GM04504 (cell line): ENCODE measurements at regions not wholly inside any gene's neighbourhood (a gene's known extent, or its start where the extent isn't known, plus 50 kb on each side); places are given as distances from the start of the nearest gene placed in this dataset.

Source experiments
- DNase-seq: peaks from one replicate; pipeline ENCODE4 v3.0.0-alpha.2; 2012; ENCODE audit warnings: low read depth

GRCh38 chr6:163695414-163695864 lies 280.9 kb downstream of the QKI start:
- DNase-seq: no peak

GRCh38 chr6:163694988-163695398 lies 280.5 kb downstream of the QKI start:
- DNase-seq: no peak

DNA sequence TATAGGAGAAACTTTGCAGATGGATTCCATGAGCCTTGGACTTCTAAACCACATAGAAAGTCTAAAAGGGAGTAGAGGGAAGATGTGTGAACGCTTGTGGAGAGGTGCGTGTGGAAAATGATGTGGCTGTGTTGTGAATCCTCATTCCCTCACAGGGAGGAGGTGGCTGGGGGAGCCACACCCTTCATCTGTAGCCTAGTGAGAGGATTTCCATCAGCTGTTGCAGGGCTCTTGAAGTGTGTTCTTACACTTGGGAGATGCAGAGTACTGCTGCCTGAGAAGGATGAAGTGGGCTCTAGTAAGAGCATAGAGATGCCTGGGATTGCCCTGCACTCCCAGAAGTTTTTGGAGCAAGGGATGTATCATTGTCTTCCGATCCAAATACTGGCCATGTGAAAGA lies 279.6 kb downstream of the QKI start:
- DNase-seq: no peak

- DNase-seq: no peak
These were observed 276.5 kb downstream of the QKI start for GRCh38 chr6:163691049-163691448.

DNA sequence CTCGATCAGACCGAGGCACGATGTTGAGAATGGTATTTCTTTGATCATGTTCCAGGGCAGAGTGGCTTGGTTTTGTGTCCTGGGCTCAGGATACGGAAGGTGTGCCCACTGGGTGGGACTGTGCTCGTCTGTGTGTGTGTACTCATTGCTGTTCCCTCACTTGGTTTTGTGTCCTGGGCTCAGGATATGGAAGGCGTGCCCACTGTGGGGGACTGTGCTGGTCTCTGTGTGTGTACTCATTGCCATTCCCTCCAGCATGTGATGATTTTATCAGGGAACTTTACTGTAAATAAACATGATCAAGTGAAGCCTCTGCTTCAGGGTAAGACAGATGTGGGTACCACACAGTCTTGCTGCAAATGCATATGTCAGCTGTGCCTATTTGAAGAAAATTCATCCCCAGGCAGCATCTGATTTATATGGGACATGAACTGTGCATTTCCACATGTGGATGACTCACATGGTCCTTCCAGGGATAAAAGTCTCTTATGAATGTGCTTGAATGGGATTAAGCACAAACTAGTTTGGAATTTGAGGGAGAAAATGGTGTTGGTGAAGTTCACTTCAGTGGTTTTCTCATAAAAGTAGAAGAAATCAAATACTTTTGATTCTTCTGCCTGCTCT lies 274.3 kb downstream of the QKI start:
- DNase-seq: no peak

DNA sequence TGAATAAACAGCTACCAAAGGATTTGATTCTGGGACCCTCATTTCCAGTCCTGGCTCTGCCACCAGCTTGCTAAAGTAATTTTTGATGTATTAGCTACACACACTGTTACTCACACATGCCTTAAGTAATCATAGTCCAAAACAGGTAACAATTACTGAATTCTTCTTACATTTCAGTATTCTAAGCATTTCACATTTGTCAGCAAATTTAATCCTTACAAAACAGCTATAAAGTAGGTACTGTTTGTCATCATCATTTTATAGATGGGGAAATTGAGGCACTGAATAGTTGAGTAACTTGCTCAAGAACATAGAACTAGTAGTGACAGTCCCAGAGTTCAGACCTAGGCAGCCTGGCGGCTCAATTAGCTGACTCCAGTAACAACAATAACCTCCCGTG lies 272.6 kb downstream of the QKI start:
- DNase-seq: no peak

DNA sequence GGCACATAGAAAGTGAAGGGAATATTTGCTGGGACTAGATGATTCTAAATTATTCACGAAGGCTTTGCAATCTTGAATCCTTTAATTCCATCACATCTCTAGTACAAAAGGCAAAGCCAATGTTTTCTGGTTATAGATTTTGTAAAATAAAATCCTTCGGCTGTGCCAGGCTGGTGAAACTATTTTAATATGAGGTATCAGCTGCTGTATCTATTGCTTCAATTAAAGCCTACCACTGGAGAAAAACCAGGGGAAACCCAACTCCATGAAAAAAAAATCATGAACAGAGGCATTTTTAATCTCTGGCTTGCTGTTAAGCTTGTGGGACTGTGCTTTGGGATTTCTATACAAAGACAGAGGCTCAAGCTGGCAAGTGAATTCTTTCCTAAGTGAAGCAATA lies 271.8 kb downstream of the QKI start:
- DNase-seq: no peak

DNA sequence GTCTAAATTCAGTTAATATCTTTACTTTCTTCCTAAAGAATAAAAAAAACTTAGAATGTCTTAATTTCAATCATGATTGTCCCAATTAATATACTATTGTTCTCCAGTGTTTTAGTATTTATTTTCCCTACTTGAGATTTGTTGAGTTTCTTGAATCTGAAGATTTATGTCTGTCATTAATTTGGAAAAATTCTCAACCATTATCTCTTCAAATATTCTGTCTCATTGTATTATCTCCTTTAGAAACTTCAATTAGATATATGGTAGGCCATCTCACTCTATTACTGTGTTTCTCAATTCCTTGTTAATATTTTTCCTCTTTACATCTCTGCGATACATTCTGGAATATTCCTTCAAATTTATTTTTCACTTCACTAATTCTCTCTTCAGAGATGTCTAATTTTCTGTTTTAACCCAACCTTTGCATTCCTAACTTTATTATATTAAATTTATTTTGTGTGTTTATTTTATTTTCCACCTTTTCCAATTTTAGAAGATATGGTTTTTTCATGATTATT lies 268.6 kb downstream of the QKI start:
- no peak for DNase-seq

GRCh38 chr6:163679753-163680152 lies 265.2 kb downstream of the QKI start:
- DNase-seq: no peak

- no peak for DNase-seq
These were observed 264.6 kb downstream of the QKI start for GRCh38 chr6:163679012-163679660.

DNA sequence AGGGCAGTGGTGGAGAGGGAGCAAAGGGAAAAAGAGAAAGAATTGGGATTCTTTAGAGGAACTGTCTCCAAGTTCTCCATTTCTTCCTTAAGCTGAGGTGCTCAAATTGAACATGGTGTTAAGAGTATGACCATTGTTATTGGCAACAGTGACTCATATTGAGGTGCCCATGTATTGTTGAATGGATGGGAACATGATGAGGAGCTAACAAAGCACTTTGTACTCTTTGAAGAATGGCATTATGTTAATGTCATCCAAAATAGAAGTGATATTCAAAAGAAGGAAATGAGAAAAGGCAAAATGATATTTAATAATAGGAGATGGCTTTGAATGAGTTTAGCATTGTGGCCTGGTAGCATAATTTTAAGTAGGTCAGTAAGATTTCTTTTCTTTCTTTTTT lies 261.1 kb downstream of the QKI start:
- no peak for DNase-seq

- no peak for DNase-seq
These were observed 258.2 kb downstream of the QKI start for GRCh38 chr6:163672710-163673109.

GRCh38 chr6:163671791-163672190 lies 257.3 kb downstream of the QKI start:
- DNase-seq: no peak

DNA sequence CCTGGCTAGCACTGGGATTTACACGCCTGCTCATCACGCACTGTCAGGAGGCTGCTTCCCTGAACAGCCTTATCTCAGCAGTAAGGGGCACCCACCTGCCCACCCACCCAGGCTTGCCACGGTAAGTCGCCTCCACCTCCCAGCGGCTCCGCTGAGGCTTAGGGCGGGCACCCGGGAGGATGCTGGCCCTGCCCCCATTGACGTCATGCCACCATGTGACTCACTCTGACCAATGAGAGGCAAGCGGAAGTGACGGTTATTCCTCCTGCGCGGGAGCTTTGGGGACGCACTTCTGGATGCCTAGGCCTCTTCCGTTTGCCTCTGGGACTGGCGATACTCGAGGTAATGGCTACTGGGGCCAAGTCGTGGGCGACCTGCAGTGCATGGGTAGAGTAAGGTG lies 256.8 kb downstream of the QKI start:
- DNase-seq: no peak

DNA sequence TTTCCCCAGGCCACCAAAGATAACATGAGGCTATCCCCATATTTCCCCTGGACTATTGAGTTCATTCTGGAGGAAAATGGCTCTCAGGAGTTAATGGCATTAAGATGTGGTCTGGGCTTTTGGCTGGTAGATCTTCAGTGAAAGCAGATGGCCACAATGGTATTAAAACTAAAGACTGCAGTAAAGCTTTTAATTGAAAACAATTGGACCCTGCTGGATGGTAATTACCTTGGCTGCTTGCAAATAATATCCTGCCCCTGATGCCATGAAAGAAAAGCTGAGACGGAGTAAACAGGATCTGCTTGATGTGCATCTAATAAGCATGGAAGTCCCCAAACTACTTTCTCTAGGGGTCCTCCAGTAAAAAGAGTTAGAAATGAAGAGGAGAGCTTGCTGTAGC lies 255.8 kb downstream of the QKI start:
- DNase-seq: no peak

DNA sequence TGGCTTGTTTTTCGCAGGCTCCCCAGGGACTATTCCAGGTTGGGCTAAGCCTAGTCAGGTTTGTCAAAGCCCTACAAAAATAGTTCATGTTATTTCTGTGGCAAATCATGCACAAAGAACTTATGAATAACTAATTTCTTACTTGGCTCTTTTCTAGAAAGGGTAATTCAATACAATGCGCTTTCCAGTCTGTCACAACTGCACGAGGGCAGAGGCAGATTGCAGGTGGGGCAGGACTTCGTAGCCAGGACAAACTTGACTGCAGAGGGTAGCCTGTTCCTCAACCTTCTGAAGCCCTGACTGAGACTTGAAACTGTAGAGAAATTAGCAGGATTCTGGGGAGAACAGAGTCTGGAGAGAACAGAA lies 253.5 kb downstream of the QKI start:
- no peak for DNase-seq

DNA sequence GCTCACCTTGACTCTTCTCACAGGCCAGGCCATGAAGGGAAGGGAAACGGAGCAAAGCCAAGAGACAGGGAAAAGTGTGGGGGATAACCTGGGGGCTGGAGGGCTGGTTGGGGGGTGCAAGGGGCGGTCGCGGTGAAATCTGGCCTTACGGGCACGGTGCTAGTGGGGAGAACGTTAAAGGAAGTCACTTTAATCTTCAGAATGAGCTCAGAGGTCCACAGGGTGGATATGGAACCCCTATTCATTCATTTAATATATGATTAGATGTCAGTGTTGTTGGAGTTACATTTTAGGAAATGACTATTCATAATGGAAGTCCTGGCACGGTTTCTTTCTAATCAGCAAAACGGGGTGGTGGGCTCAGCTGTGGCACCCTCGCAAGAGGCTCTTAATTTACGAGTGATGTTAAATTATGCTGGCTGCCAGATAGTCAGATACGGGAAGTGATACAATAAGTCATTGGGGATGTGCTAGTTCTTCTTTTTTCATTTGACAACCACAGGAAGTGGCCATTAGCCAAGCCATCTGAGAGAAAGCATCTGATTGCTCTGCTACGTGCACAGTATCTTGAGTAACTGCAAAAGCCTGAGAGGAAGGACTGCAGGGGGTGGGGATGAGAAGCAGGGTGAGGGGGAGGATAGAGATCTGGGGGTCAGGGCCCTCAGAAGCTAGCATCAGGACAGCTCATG lies 253.0 kb downstream of the QKI start:
- DNase-seq: no peak

- no peak for DNase-seq
These were observed 250.9 kb downstream of the QKI start for GRCh38 chr6:163665464-163665863.

GRCh38 chr6:163663575-163663974 lies 249.1 kb downstream of the QKI start:
- DNase-seq: no peak

DNA sequence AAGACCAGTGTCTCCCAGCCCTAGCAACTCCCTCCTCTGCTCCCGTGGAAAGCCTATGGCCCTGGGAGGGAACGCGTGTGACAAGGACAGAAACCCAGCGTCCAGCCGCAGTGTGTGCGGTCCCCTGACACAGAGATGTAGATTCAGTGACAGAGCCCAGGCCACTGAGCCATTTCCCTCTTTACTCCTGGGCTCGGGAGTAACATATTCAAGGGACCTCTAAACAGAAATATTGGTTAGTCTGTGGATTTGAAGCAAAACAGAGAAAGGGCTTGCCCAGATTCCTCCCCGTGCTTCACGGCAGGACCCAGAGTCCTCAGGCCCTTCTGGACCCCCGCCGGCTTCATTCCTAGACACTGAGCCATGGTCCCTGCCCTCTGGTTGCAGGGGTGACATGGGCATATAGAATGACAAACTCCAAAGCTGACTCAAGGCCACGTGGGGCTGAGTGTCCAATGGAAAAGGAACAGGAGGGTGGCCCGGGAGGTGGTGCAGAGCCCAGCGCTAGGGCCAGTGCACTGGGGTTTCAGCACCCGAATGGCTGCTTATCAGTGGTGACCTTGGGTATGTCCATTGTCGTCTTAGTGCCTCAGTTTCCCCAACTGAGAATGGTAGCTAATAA lies 248.2 kb downstream of the QKI start:
- DNase-seq: no peak

DNA sequence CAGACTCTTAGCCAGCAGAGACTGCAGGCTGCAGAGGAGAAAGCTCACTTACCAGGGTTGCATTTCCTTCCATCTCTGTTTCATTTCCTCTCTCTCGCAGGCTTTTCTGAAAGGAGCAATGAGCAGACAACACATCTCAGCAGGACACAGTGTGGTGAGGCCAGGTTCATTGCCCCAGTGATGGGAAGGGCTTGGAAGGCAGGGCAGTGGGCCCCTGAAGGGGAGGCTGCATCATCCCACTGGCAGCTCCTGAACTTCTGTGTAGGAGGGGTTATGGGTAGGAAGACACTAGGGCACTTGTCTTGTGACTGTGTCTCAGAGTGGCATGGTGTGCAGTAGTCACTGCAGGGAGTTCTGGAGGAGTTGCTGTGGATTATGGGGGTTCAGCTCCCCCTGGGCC lies 246.8 kb downstream of the QKI start:
- DNase-seq: no peak

GRCh38 chr6:163659803-163660202 lies 245.3 kb downstream of the QKI start:
- no peak for DNase-seq
